ENCODE measurements at regions not wholly inside any gene's neighbourhood (a gene's known extent, or its start where the extent isn't known, plus 50 kb on each side); places are given as distances from the start of the nearest gene placed in this dataset.
"Not testable (repeated sequence)": the region's sequence is repeated elsewhere in the genome, so short reads cannot be mapped to it uniquely, and the experiment has no call there.

- TF ChIP-seq CTCF (conservative IDR thresholded peaks at IDR 0.05 in 1 of 2, IDR thresholded peaks at IDR 0.05 in 1 of 2; ENCODE audit: low read depth in 1 of 2, low read length in 2 of 2); EZH2 (IDR thresholded peaks at IDR 0.05; ENCODE audit: low read length, missing control alignments): not testable (repeated sequence)
These were observed 56.9 kb downstream of the CRP start for GRCh38 chr1:159657477-159657876.

All from fibroblast of lung (primary cell).